CD14-positive monocyte (primary cell): ENCODE measurements at regions not wholly inside any gene's neighbourhood (a gene's known extent, or its start where the extent isn't known, plus 50 kb on each side); places are given as distances from the start of the nearest gene placed in this dataset.

Experiments used
- DNase-seq, 3 donors: peaks; one replicate each; pipeline ENCODE4 v3.0.0-alpha.2; 2011 to 2022
- H2AFZ ChIP-seq: 2 replicates; pipeline ENCODE4 v1.6.0; 2012; ENCODE audit warnings: mild to moderate bottlenecking, low read depth, low read length, inconsistent platforms; ENCODE audit not compliant: insufficient read depth, poor library complexity, severe bottlenecking
- H3K27ac ChIP-seq, 2 donors: 1 replicate in 1 of 2; 2 replicates in 1 of 2; pipeline ENCODE4 v1.5.1; 2012 to 2013; ENCODE audit warnings: low read length in 2 of 2, control low read depth in 1 of 2, inconsistent platforms in 1 of 2, low read depth in 1 of 2, mild to moderate bottlenecking in 1 of 2
- H3K27me3 ChIP-seq, 2 donors: one replicate each; pipeline versions ENCODE4 v1.6.0 to v1.6.1; 2011 to 2013; ENCODE audit warnings: low read length in 2 of 2; ENCODE audit not compliant: control insufficient read depth in 2 of 2, insufficient read depth in 2 of 2
- H3K36me3 ChIP-seq, 2 donors: replicated peaks in 1 of 2; 1 replicate in 1 of 2; 2 replicates in 1 of 2; pipeline versions ENCODE4 v1.5.1 to v1.6.1; 2012 to 2013; ENCODE audit warnings: low read length in 2 of 2, control low read depth in 1 of 2, inconsistent platforms in 1 of 2, mild to moderate bottlenecking in 1 of 2; ENCODE audit not compliant: insufficient read depth in 2 of 2, control insufficient read depth in 1 of 2
- H3K4me1 ChIP-seq, 2 donors: 1 replicate in 1 of 2; 2 replicates in 1 of 2; pipeline versions ENCODE4 v1.5.1 to v1.6.1; 2012 to 2013; ENCODE audit warnings: low read length in 2 of 2, control low read depth in 1 of 2, inconsistent platforms in 1 of 2, mild to moderate bottlenecking in 1 of 2, moderate library complexity in 1 of 2; ENCODE audit not compliant: insufficient read depth in 2 of 2, control insufficient read depth in 1 of 2
- H3K4me2 ChIP-seq: replicated peaks from 2 replicates; pipeline ENCODE3; 2012; ENCODE audit warnings: low read length, moderate library complexity, mild to moderate bottlenecking; ENCODE audit not compliant: poor library complexity, severe bottlenecking; ENCODE audit errors: extremely low read depth
- H3K4me3 ChIP-seq, 3 experiments: fragments of 200-600 bp in 1 of 3; sonication (generic) in 1 of 3; replicated peaks in 1 of 3; 1 replicate in 2 of 3; 2 replicates in 1 of 3; pipeline ENCODE4 v1.5.1; 2011 to 2013; ENCODE audit warnings: low read length in 3 of 3, mild to moderate bottlenecking in 3 of 3, control low read depth in 2 of 3, low read depth in 2 of 3, inconsistent platforms in 1 of 3, moderate library complexity in 1 of 3
- H3K79me2 ChIP-seq: 2 replicates; pipeline ENCODE4 v1.6.0; 2012; ENCODE audit warnings: mild to moderate bottlenecking, control low read depth, inconsistent platforms, low read length, moderate library complexity; ENCODE audit not compliant: insufficient read depth
- H3K9ac ChIP-seq: 2 replicates; pipeline ENCODE4 v1.6.0; 2017; ENCODE audit warnings: low read length, mild to moderate bottlenecking; ENCODE audit not compliant: insufficient read depth, poor library complexity, severe bottlenecking
- H3K9me3 ChIP-seq, 2 donors: replicated peaks in 1 of 2; 1 replicate in 1 of 2; 2 replicates in 1 of 2; pipeline versions ENCODE4 v1.5.1 to v1.6.1; 2012 to 2013; ENCODE audit warnings: low read length in 2 of 2, control low read depth in 1 of 2; ENCODE audit not compliant: control insufficient read depth in 1 of 2, insufficient read depth in 1 of 2
- H4K20me1 ChIP-seq: 2 replicates; pipeline ENCODE4 v1.6.0; 2012; ENCODE audit warnings: mild to moderate bottlenecking, low read length, control low read depth, moderate library complexity; ENCODE audit not compliant: insufficient read depth
- H3K27ac Mint-ChIP-seq, 7 donors: one replicate each; pipeline ENCODE4 v1.8.0; 2020; ENCODE audit warnings: mild to moderate bottlenecking in 7 of 7, mixed read lengths in 7 of 7, moderate library complexity in 6 of 7, inconsistent platforms in 2 of 7
- H3K27me3 Mint-ChIP-seq, 3 donors: one replicate each; pipeline ENCODE4 v1.8.0; 2021 to 2022; ENCODE audit warnings: low read depth in 3 of 3, mild to moderate bottlenecking in 3 of 3, mixed read lengths in 3 of 3, moderate library complexity in 3 of 3, inconsistent platforms in 1 of 3
- H3K36me3 Mint-ChIP-seq, 2 donors: one replicate each; pipeline ENCODE4 v1.8.0; 2020; ENCODE audit warnings: mixed read lengths in 2 of 2, inconsistent platforms in 1 of 2, mild to moderate bottlenecking in 1 of 2
- H3K4me1 Mint-ChIP-seq: one replicate; pipeline ENCODE4 v1.8.0; 2020; ENCODE audit warnings: mild to moderate bottlenecking, mixed read lengths
- H3K4me3 Mint-ChIP-seq, 2 donors: one replicate each; pipeline ENCODE4 v1.8.0; 2020; ENCODE audit warnings: mild to moderate bottlenecking in 2 of 2, mixed read lengths in 2 of 2, moderate library complexity in 1 of 2
- H3K9me3 Mint-ChIP-seq, 7 donors: one replicate each; pipeline ENCODE4 v1.8.0; 2020 to 2022; ENCODE audit warnings: mixed read lengths in 7 of 7, mild to moderate bottlenecking in 6 of 7, moderate library complexity in 6 of 7, inconsistent platforms in 2 of 7
- WGBS: methylation state at CpG from one replicate; pipeline ENCODE4 v1.1.5; 2013; ENCODE audit warnings: missing lambda C conversion rate; ENCODE audit not compliant: insufficient coverage; 5-methylcytosine and 5-hydroxymethylcytosine counted together
- intact Hi-C, 2 donors: fragments of 100-400 bp; cut with micrococcal nuclease; formaldehyde crosslinking; loops; one replicate each; pipeline versions ENCODE4 v1.15.0 to v1.15.1; 2023
- TF ChIP-seq, protein P1 (sequence below): fragments of 200-600 bp; IDR thresholded peaks from one replicate; pipeline ENCODE4 v1.8.0; 2022; ENCODE audit warnings: antibody characterized with exemption, mild to moderate bottlenecking

DNA sequence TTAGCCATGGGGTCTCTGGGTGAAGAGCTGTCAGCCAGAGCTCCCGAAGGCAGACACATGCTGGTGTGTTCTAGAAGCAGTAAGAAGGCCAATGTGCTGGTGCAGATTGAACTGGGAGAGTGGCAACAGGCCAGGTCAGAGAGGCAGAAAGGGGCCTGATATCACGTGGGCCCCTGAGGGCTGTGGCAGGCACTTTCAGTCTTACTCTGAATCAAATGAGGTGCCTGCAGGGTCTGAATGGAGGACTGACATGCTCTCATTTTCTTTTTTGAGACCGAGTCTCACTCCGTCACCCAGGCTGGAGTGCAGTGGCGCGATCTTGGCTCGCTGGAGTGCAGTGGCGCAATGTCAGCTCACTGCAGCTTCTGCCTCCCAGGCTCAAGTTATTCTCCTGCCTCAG is 293.8 kb downstream of the ABCC12 start:
- H3K27ac ChIP-seq = no peak overlapping the region
- no peaks in the 10 kb centered on the region for H4K20me1 ChIP-seq
- no peak overlapping the region for H3K4me3 ChIP-seq
- no peak overlapping the region for H2AFZ ChIP-seq
- no peaks in the 10 kb centered on the region for H3K36me3 ChIP-seq
- Mint-ChIP-seq H3K4me1 (no peaks in the 10 kb centered on the region), H3K27me3 (peaks cover 0 to 1% (median 0%) of the 10 kb centered on the region in 3 donors), H3K36me3 (no peaks in the 10 kb centered on the region), H3K27ac (no peak overlapping the region), H3K4me3 (no peak overlapping the region), H3K9me3 (peaks cover 0 to 14% (median 6%) of the 10 kb centered on the region in 7 donors)
- WGBS = 94% methylated on average over 8 of the region's 8 CpGs
- no peaks in the 10 kb centered on the region for H3K79me2 ChIP-seq
- H3K9me3 ChIP-seq = no peaks in the 10 kb centered on the region
- intact Hi-C loops = no loop called here
- H3K4me1 ChIP-seq = no peaks in the 10 kb centered on the region
- no peak for DNase-seq
- H3K9ac ChIP-seq = no peak overlapping the region
- H3K4me2 ChIP-seq = no peak overlapping the region
- TF ChIP-seq, protein P1, sequence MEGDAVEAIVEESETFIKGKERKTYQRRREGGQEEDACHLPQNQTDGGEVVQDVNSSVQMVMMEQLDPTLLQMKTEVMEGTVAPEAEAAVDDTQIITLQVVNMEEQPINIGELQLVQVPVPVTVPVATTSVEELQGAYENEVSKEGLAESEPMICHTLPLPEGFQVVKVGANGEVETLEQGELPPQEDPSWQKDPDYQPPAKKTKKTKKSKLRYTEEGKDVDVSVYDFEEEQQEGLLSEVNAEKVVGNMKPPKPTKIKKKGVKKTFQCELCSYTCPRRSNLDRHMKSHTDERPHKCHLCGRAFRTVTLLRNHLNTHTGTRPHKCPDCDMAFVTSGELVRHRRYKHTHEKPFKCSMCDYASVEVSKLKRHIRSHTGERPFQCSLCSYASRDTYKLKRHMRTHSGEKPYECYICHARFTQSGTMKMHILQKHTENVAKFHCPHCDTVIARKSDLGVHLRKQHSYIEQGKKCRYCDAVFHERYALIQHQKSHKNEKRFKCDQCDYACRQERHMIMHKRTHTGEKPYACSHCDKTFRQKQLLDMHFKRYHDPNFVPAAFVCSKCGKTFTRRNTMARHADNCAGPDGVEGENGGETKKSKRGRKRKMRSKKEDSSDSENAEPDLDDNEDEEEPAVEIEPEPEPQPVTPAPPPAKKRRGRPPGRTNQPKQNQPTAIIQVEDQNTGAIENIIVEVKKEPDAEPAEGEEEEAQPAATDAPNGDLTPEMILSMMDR = no peak
- no peaks in the 10 kb centered on the region for H3K27me3 ChIP-seq

DNA sequence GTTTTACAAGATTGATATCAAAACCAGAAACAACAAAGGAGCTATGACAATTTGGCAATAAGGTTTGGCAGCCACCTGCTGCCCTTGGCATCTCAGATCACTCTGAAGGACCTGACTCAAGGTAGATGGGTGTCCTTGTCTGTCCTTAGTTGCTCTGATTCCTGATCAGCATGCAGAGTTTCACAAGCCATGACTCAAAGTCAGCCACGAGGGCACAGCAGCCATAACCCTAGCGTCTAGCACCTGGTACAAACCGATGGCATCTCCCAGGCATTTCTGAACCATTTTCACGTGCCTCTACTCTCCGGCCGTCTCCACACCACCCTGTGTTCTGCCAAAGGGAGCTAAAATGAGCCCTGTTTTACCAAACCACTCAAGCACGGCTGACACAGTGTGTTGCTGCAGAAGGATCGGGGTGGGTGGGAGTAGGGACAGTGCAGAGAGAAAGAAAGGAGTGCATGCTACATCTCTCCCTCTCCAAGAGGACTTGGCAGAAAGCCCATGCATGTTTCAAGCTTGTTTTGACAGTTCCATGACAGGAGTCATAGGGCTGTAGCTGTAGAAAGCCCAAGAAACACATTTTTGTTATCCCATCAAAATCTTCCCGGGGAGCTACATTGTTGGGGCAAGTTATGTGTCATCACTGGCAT is 297.3 kb downstream of the ABCC12 start:
- no peak overlapping the region for H3K4me3 Mint-ChIP-seq
- H3K27me3 Mint-ChIP-seq = peaks cover 0 to 3% (median 0%) of the 10 kb centered on the region in 3 donors
- Histone ChIP-seq H3K79me2 (no peaks in the 10 kb centered on the region), H3K4me2 (no peak overlapping the region), H3K27me3 (no peaks in the 10 kb centered on the region), H2AFZ (no peak overlapping the region), H3K9me3 (peaks cover 8 to 15% of the 10 kb centered on the region in 2 donors), H3K27ac (no peak overlapping the region), H4K20me1 (no peaks in the 10 kb centered on the region), H3K4me1 (no peaks in the 10 kb centered on the region), H3K36me3 (no peaks in the 10 kb centered on the region), H3K4me3 (no peak overlapping the region), H3K9ac (no peak overlapping the region)
- no peak overlapping the region for H3K27ac Mint-ChIP-seq
- no peaks in the 10 kb centered on the region for H3K4me1 Mint-ChIP-seq
- no peak for DNase-seq
- intact Hi-C loops = no loop called here
- TF ChIP-seq, protein P1 = no peak
- no peaks in the 10 kb centered on the region for H3K36me3 Mint-ChIP-seq
- 83% methylated on average over 5 of the region's 9 CpGs for WGBS
- H3K9me3 Mint-ChIP-seq = peaks cover 3 to 30% (median 14%) of the 10 kb centered on the region in 7 donors
